Omental fat pad (tissue), 3 donors: ENCODE measurements at regions not wholly inside any gene's neighbourhood (a gene's known extent, or its start where the extent isn't known, plus 50 kb on each side); places are given as distances from the start of the nearest gene placed in this dataset.

ENCODE experiments used
- ATAC-seq: fragments of 150-250 bp; one replicate; pipeline ENCODE4 v1.9.1; 2016; ENCODE audit warnings: mild to moderate bottlenecking, moderate library complexity; ENCODE audit not compliant: low FRiP score
- DNase-seq: peaks from one replicate; pipeline ENCODE4 v3.0.0-alpha.2; 2019; ENCODE audit warnings: low spot score
- CTCF ChIP-seq, 3 donors: fragments of 450-650 bp; IDR thresholded peaks; one replicate each; pipeline ENCODE4 v1.5.1; 2016 to 2017; ENCODE audit warnings: antibody characterized with exemption in 3 of 3, mild to moderate bottlenecking in 3 of 3, moderate library complexity in 2 of 3

GRCh38 chr10:76721891-76722505 is 915.6 kb downstream of the KCNMA1 start:
- no peak for TF ChIP-seq CTCF (IDR thresholded peaks at IDR 0.05)
- DNase-seq (no peak), ATAC-seq (no peak)

GRCh38 chr10:76719006-76719405 is 918.6 kb downstream of the KCNMA1 start:
- DNase-seq (no peak), ATAC-seq (no peak)
- no peak for TF ChIP-seq CTCF (IDR thresholded peaks at IDR 0.05)

GRCh38 chr10:76717141-76717540 is 920.5 kb downstream of the KCNMA1 start:
- no peak for ATAC-seq
- no peak for TF ChIP-seq CTCF (IDR thresholded peaks at IDR 0.05)

GRCh38 chr10:76711222-76711997 is 926.2 kb downstream of the KCNMA1 start:
- ATAC-seq (no peak), DNase-seq (no peak)
- TF ChIP-seq CTCF (IDR thresholded peaks at IDR 0.05) = no peak

More at GRCh38 chr10:76717141-76717540, 920.5 kb downstream of the KCNMA1 start:
- no peak for DNase-seq

- ATAC-seq (no peak), DNase-seq (no peak)
- no peak for TF ChIP-seq CTCF (IDR thresholded peaks at IDR 0.05)
Measured at GRCh38 chr10:76700241-76700640, 937.4 kb downstream of the KCNMA1 start.

- no peak for TF ChIP-seq CTCF (IDR thresholded peaks at IDR 0.05)
- no peak for DNase-seq
- ATAC-seq = no peak
Measured at GRCh38 chr10:76697923-76698322, 939.7 kb downstream of the KCNMA1 start.

GRCh38 chr10:76695069-76695468 is 942.5 kb downstream of the KCNMA1 start:
- no peak for TF ChIP-seq CTCF (IDR thresholded peaks at IDR 0.05)
- ATAC-seq (no peak), DNase-seq (no peak)
